ENCODE measurements at regions not wholly inside any gene's neighbourhood (a gene's known extent, or its start where the extent isn't known, plus 50 kb on each side); places are given as distances from the start of the nearest gene placed in this dataset.

- TF ChIP-seq CTCF (IDR thresholded peaks at IDR 0.05; ENCODE audit: low read length) (no peak), EZH2 (IDR thresholded peaks at IDR 0.05; ENCODE audit: borderline replicate concordance, low read length) (no peak)
Observed at GRCh38 chr16:72457243-72457940, 285.4 kb upstream of the PMFBP1 start.

All from OCI-LY1 (cell line).